Left lobe of liver (tissue), 2 donors: ENCODE measurements at regions not wholly inside any gene's neighbourhood (a gene's known extent, or its start where the extent isn't known, plus 50 kb on each side); places are given as distances from the start of the nearest gene placed in this dataset.
"Not testable (repeated sequence)": the region's sequence is repeated elsewhere in the genome, so short reads cannot be mapped to it uniquely, and the experiment has no call there.

ENCODE experiments used
- ATAC-seq: fragments of 200-7000 bp; cut with Tn5 transposase; one replicate; pipeline ENCODE4 v1.9.1; 2020; ENCODE audit warnings: mild to moderate bottlenecking, moderate library complexity
- DNase-seq: peaks from one replicate; pipeline ENCODE4 v3.0.0-alpha.2; 2020; ENCODE audit warnings: low spot score
- donor health status: DM: no; HTN: no; CAD: no; lungs with moderate emphysema.
- donor health status: DM: no; HTN: yes; CAD: no.

- ATAC-seq, result no peak
- DNase-seq, result no peak
These were observed 54.2 kb upstream of the NFIA start for GRCh38 chr1:61028136-61028535.

DNA sequence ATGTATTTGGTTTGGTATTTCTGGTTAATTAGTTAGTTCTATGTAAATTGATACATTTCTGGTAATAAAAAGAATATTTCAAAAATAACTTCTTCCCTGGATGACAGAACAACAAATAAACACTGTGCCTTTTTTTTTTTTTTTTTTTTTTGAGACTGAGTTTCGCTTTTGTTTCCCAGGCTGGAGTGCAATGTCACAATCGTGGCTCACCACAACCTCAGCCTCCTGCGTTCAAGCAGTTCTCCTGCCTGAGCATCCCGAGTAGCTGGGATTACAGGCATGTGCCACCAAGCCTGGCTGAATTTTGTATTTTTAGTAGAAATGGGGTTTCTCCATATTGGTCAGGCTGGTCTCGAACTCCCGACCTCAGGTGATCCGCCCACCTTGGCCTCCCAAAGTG lies 64.3 kb upstream of the NFIA start:
- ATAC-seq, DNase-seq: not testable (repeated sequence)

- no peak for ATAC-seq
- DNase-seq, result no peak
These were observed 64.7 kb upstream of the NFIA start for GRCh38 chr1:61017651-61018050.

DNA sequence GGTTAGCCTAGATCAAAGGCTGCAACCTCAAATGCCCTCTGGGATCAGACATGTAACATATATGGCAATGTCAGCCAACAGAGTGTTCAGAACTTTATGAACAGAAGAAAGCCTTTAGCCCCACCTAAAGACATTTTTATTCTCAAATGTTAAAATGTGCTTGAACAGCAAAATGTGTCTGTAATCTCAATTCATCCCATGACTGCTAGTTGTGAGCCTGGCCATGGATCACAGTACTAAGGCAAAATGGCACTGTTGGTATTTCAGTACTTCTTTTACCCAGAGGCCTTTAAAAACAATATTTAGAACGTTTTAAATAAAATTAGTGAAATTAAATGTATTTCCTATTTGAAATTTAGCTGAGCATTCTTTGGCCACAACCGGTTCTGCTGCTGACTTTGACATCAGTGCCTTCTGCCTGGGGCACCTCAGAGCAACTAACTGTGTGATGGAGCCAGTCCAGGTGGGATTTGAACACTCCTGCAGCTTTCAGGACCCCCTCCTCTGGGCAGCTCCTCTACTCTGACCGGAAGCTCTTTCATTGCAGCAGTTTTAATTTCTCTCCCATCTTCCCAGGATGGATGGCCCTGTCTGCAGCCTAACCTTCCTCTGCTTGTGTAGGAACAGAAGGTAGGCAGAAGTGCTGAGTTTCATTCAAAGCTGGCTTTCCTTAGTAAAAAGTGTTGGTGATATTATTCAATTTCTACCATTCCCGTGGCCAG lies 68.3 kb upstream of the NFIA start:
- DNase-seq, result no peak

GRCh38 chr1:61013189-61013945 lies 69.0 kb upstream of the NFIA start:
- ATAC-seq (no peak), DNase-seq (no peak)

More for the DNA sequence above, 68.3 kb upstream of the NFIA start:
- no peak for ATAC-seq

GRCh38 chr1:61012341-61012761 lies 70.0 kb upstream of the NFIA start:
- ATAC-seq (no peak), DNase-seq (no peak)

DNA sequence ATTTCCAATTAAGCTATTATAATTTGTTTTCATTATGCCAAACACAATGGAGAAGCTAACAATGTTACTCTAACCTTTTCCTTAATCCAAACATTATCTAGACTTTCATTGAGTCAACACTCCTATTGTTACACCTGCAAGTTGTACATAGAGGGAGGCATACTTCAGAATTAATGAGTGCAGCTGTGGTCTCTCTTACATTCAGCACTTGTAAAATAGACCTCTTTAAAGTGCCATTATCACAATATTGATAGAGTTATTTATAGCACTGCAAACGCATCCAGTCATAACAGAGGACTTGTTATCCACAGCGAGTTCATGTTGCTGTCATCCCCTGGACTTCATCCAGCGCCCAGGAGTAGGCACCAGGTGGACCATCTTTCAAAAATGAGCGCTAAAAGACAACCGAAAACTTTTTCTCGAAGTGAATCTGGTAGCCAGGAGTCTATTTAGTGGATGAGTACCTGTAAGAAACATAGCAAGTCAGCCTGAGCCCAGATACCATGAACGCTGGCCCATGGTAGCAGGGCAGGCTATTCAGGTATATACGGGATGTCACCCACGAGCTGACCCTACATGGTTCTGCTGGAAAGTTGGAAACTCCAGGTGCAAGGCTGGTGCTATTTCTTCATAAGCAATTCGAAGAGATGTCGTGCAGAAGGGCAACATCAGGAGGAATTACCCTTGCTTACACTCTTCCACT lies 70.6 kb upstream of the NFIA start:
- ATAC-seq (no peak), DNase-seq (no peak)

DNA sequence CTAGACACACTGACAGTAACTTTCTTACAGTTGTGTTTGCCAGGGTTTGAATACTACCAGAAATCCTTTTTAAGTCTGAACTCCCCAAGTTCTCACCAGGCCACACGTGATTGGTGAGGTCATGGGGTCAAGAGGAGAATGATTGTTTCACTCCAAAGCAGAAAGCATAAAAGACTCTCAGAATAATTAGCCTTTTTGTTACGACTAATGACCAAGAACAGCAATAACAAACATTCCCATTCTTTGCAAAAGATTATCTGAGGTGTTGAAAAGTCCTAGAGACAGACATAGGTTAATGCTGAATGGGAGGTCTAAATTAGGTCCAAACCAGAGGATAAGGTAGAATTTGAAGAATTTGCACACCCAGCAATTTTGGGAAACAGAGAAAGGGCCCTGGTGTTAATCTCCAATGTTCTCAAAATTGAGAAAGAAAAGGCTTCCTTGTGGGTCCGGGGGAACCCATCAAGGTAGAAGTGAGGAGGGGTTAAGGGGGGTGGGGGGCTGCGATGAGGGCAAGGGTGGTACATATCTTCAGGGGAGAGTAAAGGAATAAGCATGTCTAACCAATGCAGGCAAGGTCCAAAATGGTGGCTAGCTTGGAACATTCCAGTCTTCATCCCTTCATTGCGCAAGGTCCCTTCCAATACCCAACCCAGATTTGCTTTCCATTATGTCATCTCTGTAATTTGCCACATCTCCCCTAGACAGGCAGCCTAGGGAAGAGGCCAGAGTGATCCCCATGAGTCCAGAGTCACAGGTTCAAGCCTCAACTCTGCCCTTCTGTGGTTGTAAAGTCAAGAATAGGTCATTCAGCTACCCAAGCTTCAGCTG lies 74.6 kb upstream of the NFIA start:
- no peak for DNase-seq
- no peak for ATAC-seq

GRCh38 chr1:61005614-61006580 lies 76.5 kb upstream of the NFIA start:
- DNase-seq, result no peak
- no peak for ATAC-seq

DNA sequence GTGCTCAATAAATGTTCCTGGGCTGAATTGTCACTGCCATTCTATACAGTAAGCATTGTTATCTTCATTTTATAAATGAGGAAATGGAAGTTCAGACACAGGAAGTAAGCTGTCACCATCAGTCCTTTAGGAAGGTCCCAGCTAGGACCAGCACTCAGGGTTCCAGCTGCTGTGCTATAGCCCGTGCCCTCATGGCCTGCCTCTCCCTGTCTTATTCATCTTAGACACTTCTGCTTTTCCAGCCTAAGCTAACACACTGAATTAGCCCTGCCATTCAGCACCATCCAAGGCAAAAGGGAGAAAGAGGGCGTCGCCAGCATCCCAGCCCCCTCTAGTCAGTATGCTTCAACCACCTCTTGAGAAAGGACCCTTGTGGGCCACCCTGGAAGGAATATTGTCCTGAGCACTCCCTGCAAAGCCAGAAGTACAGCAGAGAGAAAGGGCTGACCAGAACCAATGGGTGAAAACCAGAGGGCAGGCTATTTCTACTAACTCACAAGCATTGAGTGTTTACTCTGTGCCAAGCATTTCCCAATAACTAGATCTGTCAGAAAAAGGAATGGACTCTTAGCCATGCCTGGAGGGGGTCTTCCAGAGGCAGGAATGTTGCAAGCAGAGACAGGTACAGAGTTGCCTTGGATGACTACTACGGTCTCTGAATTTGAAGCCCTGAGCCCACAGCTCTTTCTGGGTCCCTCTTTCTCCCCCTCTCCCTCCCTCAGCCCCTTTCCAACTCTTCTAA lies 77.9 kb upstream of the NFIA start:
- ATAC-seq (no peak), DNase-seq (no peak)

DNA sequence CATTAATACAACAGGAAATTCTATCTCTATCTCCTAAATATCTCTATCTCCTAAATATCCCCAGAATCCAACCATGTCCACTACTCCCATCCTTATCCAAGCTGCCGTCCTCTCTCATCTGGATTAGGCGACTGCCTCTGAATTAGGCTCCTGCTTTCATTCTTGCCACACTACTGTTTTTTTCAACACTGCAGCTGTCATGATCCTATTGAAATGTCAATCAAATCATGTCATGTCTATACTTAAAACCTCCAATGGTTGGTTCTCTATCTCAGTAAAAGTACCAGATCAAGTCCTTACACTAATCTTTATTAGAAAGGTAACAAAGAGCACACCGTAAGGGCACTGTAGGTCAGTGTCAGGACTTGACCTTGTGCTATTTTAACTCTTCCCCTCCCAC lies 82.0 kb upstream of the NFIA start:
- DNase-seq (no peak), ATAC-seq (no peak)

GRCh38 chr1:60998786-60999185 lies 83.6 kb upstream of the NFIA start:
- no peak for DNase-seq
- ATAC-seq, result no peak

DNA sequence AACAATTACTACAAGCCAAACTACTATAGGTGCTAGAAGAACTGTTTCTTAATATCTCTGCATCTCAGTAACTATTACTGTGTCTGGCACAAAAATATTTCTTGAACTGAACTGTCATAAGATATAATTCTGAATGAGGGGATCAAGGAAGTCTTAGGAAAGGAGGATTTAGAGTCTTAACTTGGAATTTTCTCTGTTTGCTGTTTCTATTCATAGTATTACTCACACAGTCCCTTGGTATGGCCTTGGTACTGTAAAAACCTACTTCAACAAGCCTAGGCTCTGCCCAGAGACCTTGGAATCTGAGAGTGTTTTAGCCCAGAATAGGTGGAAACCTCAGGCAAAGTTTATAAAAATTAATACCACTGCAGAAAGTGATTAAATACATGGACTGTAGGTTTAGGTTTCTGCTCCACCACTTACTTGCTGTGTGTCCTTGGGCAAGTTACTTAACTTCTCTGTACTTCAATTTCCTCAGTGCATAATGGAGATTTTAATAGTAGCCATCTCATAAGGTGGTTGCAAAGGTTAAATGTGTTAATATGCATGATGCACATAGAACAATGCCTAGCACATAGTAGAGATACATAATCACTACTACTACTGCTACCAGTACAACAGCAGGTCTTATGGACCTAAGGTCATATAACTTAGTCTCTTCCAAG lies 87.4 kb upstream of the NFIA start:
- DNase-seq, result no peak
- ATAC-seq, result no peak

DNA sequence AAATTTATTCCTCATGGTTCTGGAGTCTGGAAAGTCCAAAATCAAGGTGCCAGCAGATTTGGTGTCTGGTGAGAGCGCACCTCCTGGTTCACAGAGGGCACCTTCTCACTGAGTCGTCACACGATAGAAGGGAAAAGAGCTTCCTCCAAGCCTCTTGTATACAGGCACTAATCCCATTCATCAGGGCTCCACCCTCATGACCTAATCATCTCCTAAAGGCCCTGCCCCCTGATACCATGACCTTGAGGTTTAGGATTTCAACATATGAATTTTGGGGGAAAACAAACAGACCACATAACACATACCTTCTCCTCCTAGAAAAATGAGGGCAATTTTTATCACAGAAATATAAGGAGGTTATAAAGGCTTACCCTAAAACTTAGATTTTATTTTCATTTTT lies 88.0 kb upstream of the NFIA start:
- ATAC-seq (no peak), DNase-seq (no peak)

DNA sequence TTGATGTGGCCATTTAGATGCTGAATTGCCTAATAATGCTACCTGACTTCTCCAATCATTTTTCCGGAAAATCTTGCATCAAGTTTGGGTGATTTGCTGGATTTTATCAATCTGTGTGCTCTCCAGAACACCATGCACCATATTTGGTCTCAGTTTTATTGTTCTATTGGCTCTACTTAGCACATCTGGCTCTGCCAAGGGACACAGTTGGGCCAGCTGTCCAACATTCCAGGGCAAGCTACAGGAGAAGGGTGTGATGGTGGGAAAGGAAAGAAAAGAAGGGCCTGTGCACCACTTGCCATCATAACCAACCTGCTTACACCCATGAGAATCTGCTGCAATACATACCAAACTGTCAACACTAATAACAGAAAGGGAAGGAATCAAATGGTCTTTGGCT lies 90.2 kb upstream of the NFIA start:
- DNase-seq (no peak), ATAC-seq (no peak)

- ATAC-seq, result no peak
- DNase-seq, result no peak
These were observed 91.7 kb upstream of the NFIA start for GRCh38 chr1:60990714-60991090.

DNA sequence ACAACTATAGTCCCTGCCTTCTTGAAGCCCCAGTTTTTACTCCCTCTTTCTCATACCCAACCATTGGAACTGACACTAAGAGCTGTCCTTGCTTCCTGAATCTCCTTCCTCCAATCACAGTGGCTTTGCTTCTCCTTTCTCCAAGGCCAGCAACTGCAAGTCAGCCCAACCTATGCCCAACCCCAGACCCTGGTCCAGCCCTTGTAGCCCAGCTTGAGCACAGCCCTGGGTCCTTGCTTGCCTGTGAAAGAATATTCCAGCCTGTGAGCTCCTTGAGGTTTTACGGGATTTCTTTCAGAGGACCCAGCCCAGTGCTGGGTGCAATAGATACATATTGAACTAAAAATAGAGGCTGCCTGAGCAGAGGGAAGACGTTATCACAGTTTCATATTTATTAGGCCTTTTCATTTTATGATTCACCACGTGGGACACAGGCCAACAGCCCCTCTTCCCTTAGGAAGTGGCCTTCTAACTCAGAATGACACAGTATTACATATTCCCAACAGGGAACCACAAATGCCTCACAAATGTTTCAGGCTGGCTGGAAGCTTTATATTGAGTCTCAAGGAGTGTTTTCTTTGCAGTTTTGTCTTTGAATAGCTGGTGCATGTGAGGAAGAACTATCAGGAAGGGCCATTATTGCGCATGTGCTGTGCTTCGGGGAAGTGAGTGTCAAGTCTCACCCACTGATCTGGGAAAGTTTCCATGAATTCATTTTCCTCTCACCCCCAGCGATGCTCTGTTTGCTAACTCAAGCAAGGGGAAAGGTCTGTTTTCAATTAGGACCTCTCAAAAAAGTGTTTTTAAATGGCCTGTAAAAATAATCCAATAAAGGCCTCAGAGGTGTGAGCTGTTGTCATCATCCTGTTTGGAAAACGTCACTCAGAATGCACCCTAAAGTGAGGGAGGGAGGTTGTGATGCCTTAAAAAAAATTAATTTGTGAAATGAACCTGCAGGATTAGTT lies 92.3 kb upstream of the NFIA start:
- DNase-seq (no peak), ATAC-seq (no peak)

DNA sequence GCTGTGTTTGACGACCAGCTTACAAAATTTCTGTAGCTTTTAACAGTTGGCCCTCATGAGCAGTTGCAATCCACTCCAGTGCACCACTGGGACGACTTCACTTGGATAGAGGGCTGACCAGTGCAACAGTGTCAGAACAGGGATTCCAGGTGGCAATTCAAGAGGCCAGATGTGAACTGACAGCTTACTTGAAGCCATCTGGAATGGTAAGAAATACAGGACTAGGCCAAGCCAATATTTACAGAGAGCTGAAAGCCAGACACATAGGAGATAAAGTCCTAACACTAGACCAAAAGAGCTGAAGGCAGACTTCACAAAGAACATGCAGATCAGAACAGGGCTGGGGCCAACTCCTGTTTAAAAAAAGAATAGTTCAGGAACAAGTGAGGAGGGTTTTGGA lies 93.5 kb upstream of the NFIA start:
- ATAC-seq (no peak), DNase-seq (no peak)
